GM23248 (cell line): ENCODE measurements at regions not wholly inside any gene's neighbourhood (a gene's known extent, or its start where the extent isn't known, plus 50 kb on each side); places are given as distances from the start of the nearest gene placed in this dataset.

Experiments used
- EZH2 ChIP-seq: fragments of 200-600 bp; sonication (generic); IDR thresholded peaks from 2 replicates; pipeline ENCODE4 v1.6.1; 2018; ENCODE audit warnings: antibody characterized with exemption, mild to moderate bottlenecking; ENCODE audit not compliant: insufficient read depth, poor library complexity, severe bottlenecking
- EZH2phosphoT487 ChIP-seq: fragments of 200-600 bp; sonication (generic); IDR thresholded peaks from 2 replicates; pipeline ENCODE4 v1.6.1; 2018; ENCODE audit warnings: antibody characterized with exemption, moderate library complexity, mild to moderate bottlenecking, low read depth; ENCODE audit not compliant: insufficient read depth

DNA sequence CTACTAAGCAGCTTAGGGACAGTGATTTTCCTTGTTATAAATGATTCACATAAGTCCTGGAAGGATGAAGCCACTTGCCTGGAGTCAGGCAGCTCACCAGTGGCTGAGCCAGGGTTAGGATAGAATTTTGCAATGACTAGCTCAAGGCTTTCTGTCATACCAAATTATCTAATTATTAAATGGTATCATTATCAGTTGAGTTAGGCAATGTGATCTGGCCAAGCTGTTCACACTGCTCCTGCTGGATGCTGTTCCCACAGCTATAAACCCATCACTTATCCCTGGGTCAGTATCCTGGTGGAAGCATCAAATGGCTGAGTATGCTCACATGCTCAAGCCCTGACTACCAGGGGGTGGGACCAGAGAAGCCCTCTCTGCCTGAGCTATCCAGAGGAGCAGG lies 235.2 kb downstream of the MTX2 start:
- TF ChIP-seq EZH2 = no peak
- TF ChIP-seq EZH2phosphoT487 = no peak
